ENCODE measurements at regions not wholly inside any gene's neighbourhood (a gene's known extent, or its start where the extent isn't known, plus 50 kb on each side); places are given as distances from the start of the nearest gene placed in this dataset.
"Not testable (repeated sequence)": the region's sequence is repeated elsewhere in the genome, so short reads cannot be mapped to it uniquely, and the experiment has no call there.

DNA sequence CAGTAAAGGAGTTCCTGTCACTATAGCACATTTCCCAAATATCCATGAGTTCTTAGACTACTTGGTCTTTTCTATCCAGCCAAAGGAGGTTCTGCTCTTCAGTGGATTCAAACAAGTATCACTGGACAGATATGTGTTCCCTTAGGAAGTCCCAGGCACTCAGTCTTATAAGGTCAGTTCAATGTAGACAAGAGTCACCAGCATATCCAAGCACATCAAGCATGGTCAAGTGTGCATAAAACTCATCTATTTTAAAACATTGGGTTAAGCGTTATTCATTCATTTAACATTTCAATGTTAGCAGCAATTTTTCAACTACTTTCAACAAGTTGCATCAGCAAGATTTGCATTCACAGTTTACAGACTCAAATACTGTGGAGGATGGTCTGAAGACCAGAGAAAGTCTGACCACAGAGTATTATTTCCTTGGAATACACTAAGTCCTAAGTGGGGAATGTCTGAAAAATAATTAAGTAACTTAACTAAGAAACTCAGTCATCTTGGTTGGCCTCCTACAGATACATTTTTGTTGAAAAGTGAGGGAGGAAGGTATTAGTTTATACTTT, 630.5 kb upstream of the IGFBP7 start:
- Histone ChIP-seq H3K27ac (ENCODE audit: low read depth, low read length) (no peak overlapping the region), H3K9ac (ENCODE audit: low read depth, low read length) (no peak overlapping the region), H3K4me3 (ENCODE audit: low read depth, low read length) (no peak overlapping the region), H3K27me3 (ENCODE audit: control insufficient read depth, insufficient read depth, low read length) (no peaks in the 10 kb centered on the region), H3K9me3 (ENCODE audit: control insufficient read depth, insufficient read depth, low read length) (no peaks in the 10 kb centered on the region; the same call in 1 of the 2 replicates), H3K4me1 (ENCODE audit: control insufficient read depth, insufficient read depth, low read length) (no peaks in the 10 kb centered on the region; the same call in 1 of the 2 replicates), H3K36me3 (ENCODE audit: control insufficient read depth, insufficient read depth, low read length) (no peaks in the 10 kb centered on the region)

DNA sequence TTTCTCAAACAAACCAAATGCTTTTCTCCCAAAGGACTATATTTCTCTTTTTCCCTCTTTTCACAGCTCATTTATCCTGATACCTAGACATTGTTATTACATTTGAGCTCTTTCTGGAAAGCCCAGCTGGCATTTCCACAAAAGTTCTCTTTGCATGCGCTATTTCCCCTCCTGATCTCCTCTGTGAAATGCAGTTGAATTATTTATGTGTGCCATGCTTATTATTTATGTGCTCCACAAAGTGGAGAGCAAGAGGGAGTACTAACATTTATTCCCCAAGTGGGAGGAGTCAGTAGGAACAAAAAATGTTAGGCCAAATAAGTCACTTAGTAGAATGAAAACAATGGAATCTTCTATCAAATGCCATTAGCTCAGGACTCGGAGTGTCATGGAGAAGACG, 626.6 kb upstream of the IGFBP7 start:
- no peaks in the 10 kb centered on the region for H3K36me3 ChIP-seq (ENCODE audit: control insufficient read depth, insufficient read depth, low read length)
- no peaks in the 10 kb centered on the region for H3K9me3 ChIP-seq (ENCODE audit: control insufficient read depth, insufficient read depth, low read length)
- H3K4me3 ChIP-seq (ENCODE audit: low read depth, low read length): no peak overlapping the region
- H3K27ac ChIP-seq (ENCODE audit: low read depth, low read length): no peak overlapping the region
- no peak overlapping the region for H3K9ac ChIP-seq (ENCODE audit: low read depth, low read length)
- H3K27me3 ChIP-seq (ENCODE audit: control insufficient read depth, insufficient read depth, low read length): no peaks in the 10 kb centered on the region
- peaks cover 19% of the 10 kb centered on the region for H3K4me1 ChIP-seq (ENCODE audit: control insufficient read depth, insufficient read depth, low read length)

DNA sequence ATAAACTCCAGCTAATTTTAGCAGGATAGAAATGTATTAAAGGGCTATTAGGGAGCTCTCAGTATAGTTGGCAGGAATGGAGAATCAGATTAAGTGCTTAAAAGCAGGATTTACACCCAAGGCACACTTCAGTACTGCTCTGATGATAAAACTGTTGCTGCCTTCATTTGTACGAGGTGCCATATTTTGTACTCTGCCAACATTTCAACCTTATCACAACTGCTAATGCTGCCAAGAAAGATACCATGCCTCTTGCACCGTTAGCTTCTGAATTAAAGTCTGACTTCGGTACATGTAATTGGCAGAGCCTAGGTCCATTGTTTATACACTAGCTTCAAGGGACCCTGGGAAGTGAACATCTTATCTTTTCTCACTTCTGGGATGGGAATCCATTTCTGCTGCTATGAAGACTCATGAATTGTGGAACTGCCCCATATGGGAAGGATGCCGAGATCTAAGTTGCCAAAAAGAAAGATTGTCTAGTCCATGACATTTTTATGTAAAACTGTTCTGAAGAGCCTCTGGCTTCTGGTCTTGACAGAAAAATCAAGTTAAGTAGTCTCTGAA, 624.0 kb upstream of the IGFBP7 start:
- Histone ChIP-seq H3K36me3 (ENCODE audit: control insufficient read depth, insufficient read depth, low read length) (no peaks in the 10 kb centered on the region), H3K4me1 (ENCODE audit: control insufficient read depth, insufficient read depth, low read length) (peaks cover 19% of the 10 kb centered on the region), H3K27ac (ENCODE audit: low read depth, low read length) (no peak overlapping the region), H3K27me3 (ENCODE audit: control insufficient read depth, insufficient read depth, low read length) (no peaks in the 10 kb centered on the region), H3K4me3 (ENCODE audit: low read depth, low read length) (no peak overlapping the region), H3K9ac (ENCODE audit: low read depth, low read length) (no peak overlapping the region), H3K9me3 (ENCODE audit: control insufficient read depth, insufficient read depth, low read length) (no peaks in the 10 kb centered on the region)

DNA sequence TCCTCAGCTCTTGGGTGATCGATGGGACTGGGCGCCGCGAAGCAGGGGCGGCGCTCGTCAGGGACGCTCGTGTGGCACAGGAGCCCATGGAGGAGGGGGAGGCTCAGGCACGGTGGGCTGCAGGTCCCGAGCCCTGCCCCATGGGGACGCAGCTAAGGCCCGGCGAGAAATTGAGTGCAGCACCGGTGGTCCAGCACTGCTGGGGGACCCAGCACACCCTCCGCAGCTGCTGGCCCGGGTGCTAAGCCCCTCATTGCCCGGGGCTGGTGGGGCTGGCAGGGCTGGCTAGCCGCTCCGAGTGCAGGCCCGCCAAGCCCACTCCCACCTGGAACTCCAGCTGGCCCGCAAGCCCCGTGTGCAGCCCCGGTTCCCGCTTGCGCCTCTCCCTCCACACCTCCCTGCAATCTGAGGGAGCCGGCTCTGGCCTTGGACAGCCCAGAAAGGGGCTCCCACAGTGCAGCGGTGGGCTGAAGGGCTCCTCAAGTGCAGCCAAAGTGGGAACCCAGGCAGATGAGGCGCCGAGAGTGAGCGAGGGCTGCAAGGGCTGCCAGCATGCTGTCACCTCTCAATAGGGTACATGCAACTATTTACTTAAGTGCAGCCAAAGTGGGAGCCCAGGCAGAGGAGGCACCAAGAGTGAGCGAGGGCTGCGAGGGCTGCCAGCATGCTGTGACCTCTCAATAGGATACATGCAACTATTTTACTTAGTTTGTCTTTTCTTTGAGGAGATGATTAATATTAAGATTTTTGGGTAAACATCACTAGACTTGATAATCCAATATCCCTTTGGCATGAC, 619.8 kb upstream of the IGFBP7 start:
- H3K9ac ChIP-seq (ENCODE audit: low read depth, low read length); H3K4me3 ChIP-seq (ENCODE audit: low read depth, low read length); H3K9me3 ChIP-seq (ENCODE audit: control insufficient read depth, insufficient read depth, low read length): not testable (repeated sequence)

DNA sequence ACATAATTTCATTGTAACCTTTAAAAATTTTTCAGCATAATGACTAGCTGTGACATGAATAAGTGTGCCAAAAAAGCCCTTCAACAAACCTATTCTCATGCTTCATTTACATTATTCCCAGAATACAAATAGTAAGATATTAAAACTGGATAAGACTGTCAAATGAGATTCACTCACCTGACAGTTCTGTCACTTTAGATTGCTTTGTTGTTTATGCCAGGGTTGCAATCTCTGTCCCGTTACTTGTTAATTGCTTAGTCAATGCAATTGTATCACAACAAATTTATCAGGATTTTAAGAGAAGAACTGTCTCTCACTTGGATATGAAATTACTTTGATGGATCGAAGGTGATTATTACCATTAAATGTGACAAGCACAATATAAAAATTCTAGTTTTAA, 616.0 kb upstream of the IGFBP7 start:
- 0 out of 2 replicates have a peak, but pooled peaks cover 10% of the 10 kb centered on the region for H3K4me1 ChIP-seq (ENCODE audit: control insufficient read depth, insufficient read depth, low read length)
- no peaks in the 10 kb centered on the region for H3K36me3 ChIP-seq (ENCODE audit: control insufficient read depth, insufficient read depth, low read length)
- no peaks in the 10 kb centered on the region for H3K27me3 ChIP-seq (ENCODE audit: control insufficient read depth, insufficient read depth, low read length)
- H3K9me3 ChIP-seq (ENCODE audit: control insufficient read depth, insufficient read depth, low read length): no peaks in the 10 kb centered on the region
- no peak overlapping the region for H3K27ac ChIP-seq (ENCODE audit: low read depth, low read length)
- H3K9ac ChIP-seq (ENCODE audit: low read depth, low read length): no peak overlapping the region
- H3K4me3 ChIP-seq (ENCODE audit: low read depth, low read length): no peak overlapping the region

More for the DNA sequence above, 619.8 kb upstream of the IGFBP7 start:
- not testable (repeated sequence) for H3K27me3 ChIP-seq (ENCODE audit: control insufficient read depth, insufficient read depth, low read length); H3K36me3 ChIP-seq (ENCODE audit: control insufficient read depth, insufficient read depth, low read length); H3K27ac ChIP-seq (ENCODE audit: low read depth, low read length)
- H3K4me1 ChIP-seq (ENCODE audit: control insufficient read depth, insufficient read depth, low read length): peaks cover 29% of the 10 kb centered on the region

DNA sequence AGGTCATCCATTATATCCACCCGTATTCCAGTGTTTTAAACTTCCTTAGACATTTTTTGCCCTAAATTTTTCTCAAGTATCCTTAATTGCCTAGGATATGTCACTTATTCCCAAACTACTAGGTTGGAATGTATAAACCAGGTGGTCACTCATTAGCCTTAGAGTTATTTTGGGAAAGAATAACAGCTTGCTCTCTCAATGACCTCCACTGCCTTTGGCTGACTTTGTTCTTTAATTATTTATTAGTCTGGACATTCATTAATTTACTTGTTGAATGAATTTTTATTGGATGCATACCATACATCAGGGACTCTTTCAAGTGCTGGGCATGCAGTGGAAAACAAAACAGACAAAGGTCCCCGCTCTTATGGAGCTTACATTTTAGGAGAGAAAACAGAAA, 609.3 kb upstream of the IGFBP7 start:
- no peak overlapping the region for H3K27ac ChIP-seq (ENCODE audit: low read depth, low read length)
- H3K4me1 ChIP-seq (ENCODE audit: control insufficient read depth, insufficient read depth, low read length): no peaks in the 10 kb centered on the region
- no peak overlapping the region for H3K4me3 ChIP-seq (ENCODE audit: low read depth, low read length)
- no peaks in the 10 kb centered on the region for H3K27me3 ChIP-seq (ENCODE audit: control insufficient read depth, insufficient read depth, low read length)
- no peaks in the 10 kb centered on the region for H3K36me3 ChIP-seq (ENCODE audit: control insufficient read depth, insufficient read depth, low read length)
- H3K9ac ChIP-seq (ENCODE audit: low read depth, low read length): no peak overlapping the region
- peaks cover 2% of the 10 kb centered on the region; the same call in 1 of the 2 replicates for H3K9me3 ChIP-seq (ENCODE audit: control insufficient read depth, insufficient read depth, low read length)

DNA sequence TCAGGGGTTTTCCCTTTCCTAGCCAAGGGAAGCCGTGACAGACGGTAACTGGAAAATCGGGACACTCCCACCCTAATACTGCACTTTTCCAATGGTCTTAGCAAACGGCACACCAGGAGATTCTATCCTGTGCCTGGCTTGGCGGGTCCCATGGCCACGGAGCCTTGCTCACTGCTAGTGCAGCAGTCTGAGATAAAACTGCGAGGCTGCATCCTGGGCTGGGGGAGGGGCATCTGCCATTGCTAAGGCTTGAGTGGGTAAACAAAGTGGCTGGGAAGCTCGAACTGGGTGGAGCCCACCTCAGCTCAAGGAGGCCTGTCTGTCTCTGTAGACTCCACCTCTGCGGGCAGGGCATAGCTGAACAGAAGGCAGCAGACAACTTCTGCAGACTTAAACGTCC, 604.1 kb upstream of the IGFBP7 start:
- not testable (repeated sequence) for H3K9ac ChIP-seq (ENCODE audit: low read depth, low read length); H3K4me3 ChIP-seq (ENCODE audit: low read depth, low read length); H3K36me3 ChIP-seq (ENCODE audit: control insufficient read depth, insufficient read depth, low read length); H3K27me3 ChIP-seq (ENCODE audit: control insufficient read depth, insufficient read depth, low read length); H3K9me3 ChIP-seq (ENCODE audit: control insufficient read depth, insufficient read depth, low read length); H3K27ac ChIP-seq (ENCODE audit: low read depth, low read length)
- peaks cover 18% of the 10 kb centered on the region for H3K4me1 ChIP-seq (ENCODE audit: control insufficient read depth, insufficient read depth, low read length)

DNA sequence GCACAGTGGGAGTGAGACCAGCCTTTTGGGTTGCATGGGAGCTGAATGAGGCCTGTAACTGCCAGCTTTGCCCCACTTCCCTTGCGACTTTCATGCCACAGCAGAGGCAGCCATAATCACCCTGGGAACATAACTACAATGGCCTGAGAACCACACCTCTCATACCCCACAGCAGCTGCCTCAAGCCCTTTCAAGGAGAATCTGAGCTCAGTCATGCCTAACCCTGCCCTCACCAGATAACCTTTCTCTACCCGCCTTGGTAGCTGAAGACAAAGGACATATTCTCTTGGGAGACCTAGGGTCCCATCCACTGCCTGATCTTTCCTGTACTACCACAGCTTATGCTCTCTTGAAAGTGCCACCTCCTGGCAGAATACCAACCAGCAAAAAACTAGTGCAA, 599.9 kb upstream of the IGFBP7 start:
- H3K36me3 ChIP-seq (ENCODE audit: control insufficient read depth, insufficient read depth, low read length): no peaks in the 10 kb centered on the region
- H3K27me3 ChIP-seq (ENCODE audit: control insufficient read depth, insufficient read depth, low read length): no peaks in the 10 kb centered on the region
- H3K27ac ChIP-seq (ENCODE audit: low read depth, low read length): no peak overlapping the region
- H3K4me3 ChIP-seq (ENCODE audit: low read depth, low read length): no peak overlapping the region
- H3K9ac ChIP-seq (ENCODE audit: low read depth, low read length): no peak overlapping the region
- peaks cover 18% of the 10 kb centered on the region for H3K4me1 ChIP-seq (ENCODE audit: control insufficient read depth, insufficient read depth, low read length)
- peaks cover 9% of the 10 kb centered on the region; the same call in 1 of the 2 replicates for H3K9me3 ChIP-seq (ENCODE audit: control insufficient read depth, insufficient read depth, low read length)

DNA sequence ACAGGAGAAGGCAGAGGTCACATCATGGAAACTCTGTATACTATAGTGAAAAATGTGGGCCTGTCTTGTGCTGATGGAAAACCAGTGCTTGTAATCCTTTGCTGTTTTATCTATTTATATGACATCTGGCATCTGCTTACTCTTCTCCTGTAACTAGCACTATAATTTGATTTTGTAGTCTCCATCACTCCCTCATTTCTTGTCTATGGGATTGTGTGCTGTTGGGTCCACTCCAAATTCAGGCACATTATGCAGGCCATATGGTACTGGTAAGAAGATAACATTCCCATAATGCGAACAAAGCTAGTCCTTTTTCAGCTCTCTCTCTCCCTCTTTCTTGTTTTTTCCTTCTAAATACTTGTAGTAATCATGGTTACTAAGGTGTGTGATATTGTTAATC, 581.2 kb upstream of the IGFBP7 start:
- no peaks in the 10 kb centered on the region for H3K36me3 ChIP-seq (ENCODE audit: control insufficient read depth, insufficient read depth, low read length)
- H3K9me3 ChIP-seq (ENCODE audit: control insufficient read depth, insufficient read depth, low read length): no peaks in the 10 kb centered on the region; the same call in 1 of the 2 replicates
- H3K4me1 ChIP-seq (ENCODE audit: control insufficient read depth, insufficient read depth, low read length): peaks cover 25% of the 10 kb centered on the region
- H3K27ac ChIP-seq (ENCODE audit: low read depth, low read length): no peak overlapping the region
- no peaks in the 10 kb centered on the region for H3K27me3 ChIP-seq (ENCODE audit: control insufficient read depth, insufficient read depth, low read length)
- no peak overlapping the region for H3K4me3 ChIP-seq (ENCODE audit: low read depth, low read length)
- H3K9ac ChIP-seq (ENCODE audit: low read depth, low read length): no peak overlapping the region

DNA sequence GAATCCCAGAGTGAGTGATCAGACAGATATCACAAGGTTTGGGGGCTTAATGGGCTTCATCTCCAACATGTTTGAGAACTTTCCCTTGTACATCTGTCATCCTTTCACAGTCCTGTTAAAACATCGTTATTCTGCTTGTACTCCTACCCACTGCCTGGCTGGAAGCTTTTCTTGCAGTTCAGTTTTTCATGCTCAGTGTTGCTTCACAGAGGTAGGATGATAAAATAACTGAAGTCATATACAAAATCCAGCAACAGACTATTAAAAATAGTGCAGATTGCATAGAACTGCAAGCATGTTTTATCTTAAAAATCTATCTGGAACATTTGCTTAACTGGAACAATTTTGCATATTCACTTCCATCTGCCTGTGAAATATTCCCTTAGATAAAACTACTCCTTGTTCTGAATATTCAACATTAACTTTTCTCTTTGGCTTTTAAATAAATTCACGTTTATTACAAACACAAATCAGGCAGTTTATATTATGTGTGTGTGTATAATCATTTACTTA, 579.6 kb upstream of the IGFBP7 start:
- H3K4me3 ChIP-seq (ENCODE audit: low read depth, low read length): no peak overlapping the region
- no peaks in the 10 kb centered on the region for H3K27me3 ChIP-seq (ENCODE audit: control insufficient read depth, insufficient read depth, low read length)
- H3K27ac ChIP-seq (ENCODE audit: low read depth, low read length): no peak overlapping the region
- no peak overlapping the region for H3K9ac ChIP-seq (ENCODE audit: low read depth, low read length)
- 0 out of 2 replicates have a peak, but pooled peaks cover 9% of the 10 kb centered on the region for H3K4me1 ChIP-seq (ENCODE audit: control insufficient read depth, insufficient read depth, low read length)
- H3K9me3 ChIP-seq (ENCODE audit: control insufficient read depth, insufficient read depth, low read length): no peaks in the 10 kb centered on the region; the same call in 1 of the 2 replicates
- no peaks in the 10 kb centered on the region for H3K36me3 ChIP-seq (ENCODE audit: control insufficient read depth, insufficient read depth, low read length)

DNA sequence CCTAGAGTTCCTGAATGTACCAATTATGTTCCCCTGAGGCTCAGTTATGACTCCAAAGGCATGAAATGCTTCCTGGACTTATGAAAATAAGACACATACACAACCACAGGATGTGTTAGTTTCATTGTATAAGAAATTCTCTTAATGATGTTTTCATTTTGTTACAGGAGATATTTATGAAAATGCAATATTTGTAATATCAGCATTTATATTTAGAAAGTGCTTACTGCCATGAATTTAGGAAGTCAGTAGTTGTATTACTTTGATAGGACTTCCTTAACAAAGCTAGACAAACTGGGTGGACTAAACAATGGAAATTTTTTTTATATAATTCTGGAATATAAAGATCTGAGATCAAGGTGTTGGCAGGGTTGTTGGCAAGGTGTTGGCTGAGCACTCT, 572.1 kb upstream of the IGFBP7 start:
- H3K9ac ChIP-seq (ENCODE audit: low read depth, low read length): no peak overlapping the region
- no peaks in the 10 kb centered on the region for H3K27me3 ChIP-seq (ENCODE audit: control insufficient read depth, insufficient read depth, low read length)
- peaks cover 11% of the 10 kb centered on the region for H3K4me1 ChIP-seq (ENCODE audit: control insufficient read depth, insufficient read depth, low read length)
- no peak overlapping the region for H3K4me3 ChIP-seq (ENCODE audit: low read depth, low read length)
- no peak overlapping the region for H3K27ac ChIP-seq (ENCODE audit: low read depth, low read length)
- H3K9me3 ChIP-seq (ENCODE audit: control insufficient read depth, insufficient read depth, low read length): no peaks in the 10 kb centered on the region
- no peaks in the 10 kb centered on the region for H3K36me3 ChIP-seq (ENCODE audit: control insufficient read depth, insufficient read depth, low read length)

Measured in HUES48 (cell line).